Hepatocyte (in vitro differentiated cells): ENCODE measurements at regions not wholly inside any gene's neighbourhood (a gene's known extent, or its start where the extent isn't known, plus 50 kb on each side); places are given as distances from the start of the nearest gene placed in this dataset.

Experiments
- DNase-seq: peaks from one replicate; pipeline ENCODE4 v3.0.0-alpha.2; 2016; ENCODE audit warnings: low spot score
- H2AFZ ChIP-seq: fragments of 200-600 bp; sonication (generic); 2 replicates; pipeline ENCODE4 v1.6.0; 2016; ENCODE audit warnings: antibody characterized with exemption, mild to moderate bottlenecking
- H3K27ac ChIP-seq: fragments of 200-600 bp; sonication (generic); 2 replicates; pipeline ENCODE4 v1.5.1; 2016; ENCODE audit warnings: mild to moderate bottlenecking
- H3K27me3 ChIP-seq: fragments of 200-600 bp; sonication (generic); 2 replicates; pipeline ENCODE4 v1.6.1; 2016
- H3K36me3 ChIP-seq: fragments of 200-600 bp; sonication (generic); replicated peaks from 2 replicates; pipeline ENCODE4 v1.5.1; 2016; ENCODE audit warnings: low read depth; ENCODE audit not compliant: insufficient read depth
- H3K4me1 ChIP-seq: fragments of 200-600 bp; sonication (generic); 2 replicates; pipeline ENCODE4 v1.5.1; 2016; ENCODE audit warnings: mild to moderate bottlenecking, moderate library complexity; ENCODE audit not compliant: insufficient read depth
- H3K4me2 ChIP-seq: fragments of 200-600 bp; sonication (generic); 2 replicates; pipeline ENCODE4 v1.6.0; 2016
- H3K4me3 ChIP-seq: fragments of 200-600 bp; sonication (generic); 2 replicates; pipeline ENCODE4 v1.5.1; 2016; ENCODE audit warnings: mild to moderate bottlenecking
- H3K79me2 ChIP-seq: fragments of 200-600 bp; sonication (generic); 2 replicates; pipeline ENCODE4 v1.6.0; 2017; ENCODE audit warnings: mild to moderate bottlenecking
- H3K9me2 ChIP-seq: fragments of 200-600 bp; sonication (generic); replicated peaks from 2 replicates; pipeline ENCODE4 v1.6.0; 2017; ENCODE audit warnings: mild to moderate bottlenecking; ENCODE audit not compliant: insufficient read depth
- H3K9me3 ChIP-seq: fragments of 200-600 bp; sonication (generic); 2 replicates; pipeline ENCODE4 v1.5.1; 2016; ENCODE audit warnings: low read depth, mild to moderate bottlenecking
- H4K20me1 ChIP-seq: fragments of 200-600 bp; sonication (generic); 2 replicates; pipeline ENCODE4 v1.6.0; 2016; ENCODE audit warnings: mild to moderate bottlenecking; ENCODE audit not compliant: insufficient read depth, poor library complexity, severe bottlenecking
- EZH2 ChIP-seq: fragments of 200-600 bp; sonication (generic); IDR thresholded peaks from 2 replicates; pipeline ENCODE4 v1.6.1; 2016; ENCODE audit warnings: antibody characterized with exemption, mild to moderate bottlenecking, borderline replicate concordance
- EZH2phosphoT487 ChIP-seq: fragments of 200-600 bp; sonication (generic); IDR thresholded peaks from one replicate; pipeline ENCODE4 v1.6.1; 2018; ENCODE audit warnings: antibody characterized with exemption, mild to moderate bottlenecking, low read depth, moderate library complexity; ENCODE audit not compliant: unreplicated experiment, severe bottlenecking
- WGBS: methylation state at CpG from one replicate; pipeline ENCODE4 v1.1.6; 2016; ENCODE audit warnings: low lambda C conversion rate; ENCODE audit errors: missing lambda C conversion rate; 5-methylcytosine and 5-hydroxymethylcytosine counted together
- TF ChIP-seq, protein P1 (sequence below): fragments of 200-600 bp; sonication (generic); IDR thresholded peaks from 2 replicates; pipeline ENCODE4 v1.5.1; 2016; ENCODE audit warnings: antibody characterized with exemption, mild to moderate bottlenecking; ENCODE audit not compliant: poor library complexity

DNA sequence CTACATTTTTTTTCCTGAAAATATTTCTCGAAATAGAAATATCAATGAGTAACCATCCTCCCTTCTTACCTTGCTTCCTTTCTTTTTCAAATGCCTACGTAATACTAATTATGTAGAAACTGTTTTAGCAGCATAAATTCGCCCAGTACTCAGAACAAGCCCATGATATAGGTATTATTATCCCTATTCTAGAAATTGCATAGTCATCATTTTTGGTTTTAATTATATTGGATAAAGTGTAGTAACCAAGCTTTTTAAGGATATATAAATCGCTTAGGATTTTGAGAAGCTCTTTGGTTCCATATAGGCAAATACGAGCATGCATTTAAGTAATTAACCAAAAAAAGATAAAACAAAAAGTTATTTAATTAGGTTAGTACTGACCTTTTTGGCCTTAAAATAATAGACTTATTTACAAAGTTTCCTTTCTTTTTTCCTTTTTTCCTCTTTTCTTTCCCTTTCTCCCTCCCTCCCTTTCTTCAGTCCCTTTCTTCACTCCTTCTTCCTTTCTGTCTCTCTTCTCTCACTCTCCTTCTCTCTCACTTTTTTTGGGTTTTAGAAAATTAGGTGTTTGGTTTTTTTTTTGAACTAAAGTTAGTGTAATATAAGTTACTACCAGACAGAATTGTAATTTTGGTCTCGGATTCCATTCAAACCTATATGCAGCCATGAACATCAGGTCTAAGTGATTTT, 457.7 kb downstream of the RFPL4B start:
- DNase-seq: no peak
- TF ChIP-seq EZH2 (no peak), EZH2phosphoT487 (no peak)
- TF ChIP-seq, protein P1, sequence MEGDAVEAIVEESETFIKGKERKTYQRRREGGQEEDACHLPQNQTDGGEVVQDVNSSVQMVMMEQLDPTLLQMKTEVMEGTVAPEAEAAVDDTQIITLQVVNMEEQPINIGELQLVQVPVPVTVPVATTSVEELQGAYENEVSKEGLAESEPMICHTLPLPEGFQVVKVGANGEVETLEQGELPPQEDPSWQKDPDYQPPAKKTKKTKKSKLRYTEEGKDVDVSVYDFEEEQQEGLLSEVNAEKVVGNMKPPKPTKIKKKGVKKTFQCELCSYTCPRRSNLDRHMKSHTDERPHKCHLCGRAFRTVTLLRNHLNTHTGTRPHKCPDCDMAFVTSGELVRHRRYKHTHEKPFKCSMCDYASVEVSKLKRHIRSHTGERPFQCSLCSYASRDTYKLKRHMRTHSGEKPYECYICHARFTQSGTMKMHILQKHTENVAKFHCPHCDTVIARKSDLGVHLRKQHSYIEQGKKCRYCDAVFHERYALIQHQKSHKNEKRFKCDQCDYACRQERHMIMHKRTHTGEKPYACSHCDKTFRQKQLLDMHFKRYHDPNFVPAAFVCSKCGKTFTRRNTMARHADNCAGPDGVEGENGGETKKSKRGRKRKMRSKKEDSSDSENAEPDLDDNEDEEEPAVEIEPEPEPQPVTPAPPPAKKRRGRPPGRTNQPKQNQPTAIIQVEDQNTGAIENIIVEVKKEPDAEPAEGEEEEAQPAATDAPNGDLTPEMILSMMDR: no peak
- Histone ChIP-seq H3K4me1 (no peaks in the 10 kb centered on the region), H3K4me3 (no peak overlapping the region), H3K27me3 (no peaks in the 10 kb centered on the region), H3K4me2 (no peak overlapping the region), H3K36me3 (no peaks in the 10 kb centered on the region), H3K9me2 (no peaks in the 10 kb centered on the region), H2AFZ (no peak overlapping the region), H3K79me2 (no peaks in the 10 kb centered on the region), H3K27ac (no peak overlapping the region), H3K9me3 (no peaks in the 10 kb centered on the region), H4K20me1 (no peaks in the 10 kb centered on the region)
- 92% methylated on average over 6 of the region's 6 CpGs for WGBS

DNA sequence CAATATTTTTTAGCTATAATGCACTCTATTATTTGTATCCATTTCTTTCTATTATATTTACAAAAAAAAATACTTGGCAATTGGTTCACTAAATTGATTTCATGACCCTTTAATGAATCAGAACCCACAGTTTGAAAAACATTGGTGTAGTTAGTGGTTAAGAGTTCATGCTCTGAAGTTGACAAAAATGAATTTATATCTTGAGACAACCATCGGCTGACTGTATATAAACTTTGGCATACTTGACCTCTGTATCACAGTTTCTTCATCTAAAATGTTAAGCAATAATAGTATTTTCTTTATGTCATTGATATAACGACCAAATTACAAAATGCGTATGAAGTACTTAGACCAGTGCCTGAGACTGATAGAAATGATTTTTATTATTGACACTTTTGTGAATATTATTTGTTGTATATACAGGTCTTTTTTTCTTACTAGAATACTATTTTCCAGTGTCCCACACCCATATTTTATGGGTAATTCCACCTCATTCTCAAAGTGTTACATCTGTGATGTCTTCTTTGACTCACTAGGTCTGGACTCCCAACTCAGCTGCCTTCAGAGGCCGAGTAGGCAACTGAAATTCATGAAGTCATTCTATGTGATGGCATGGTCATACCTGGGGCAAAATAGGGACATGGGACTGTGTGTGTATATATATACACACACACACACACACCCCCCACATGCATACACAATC, 459.2 kb downstream of the RFPL4B start:
- no peak overlapping the region for H2AFZ ChIP-seq
- H3K4me2 ChIP-seq: no peak overlapping the region
- no peaks in the 10 kb centered on the region for H3K79me2 ChIP-seq
- WGBS: 94% methylated on average over 4 of the region's 4 CpGs
- no peaks in the 10 kb centered on the region for H3K4me1 ChIP-seq
- no peak overlapping the region for H3K27ac ChIP-seq
- H3K9me3 ChIP-seq: no peaks in the 10 kb centered on the region
- TF ChIP-seq EZH2: no peak
- no peaks in the 10 kb centered on the region for H4K20me1 ChIP-seq
- H3K9me2 ChIP-seq: no peaks in the 10 kb centered on the region
- no peaks in the 10 kb centered on the region for H3K27me3 ChIP-seq
- no peak overlapping the region for H3K4me3 ChIP-seq
- no peak for DNase-seq
- no peaks in the 10 kb centered on the region for H3K36me3 ChIP-seq

DNA sequence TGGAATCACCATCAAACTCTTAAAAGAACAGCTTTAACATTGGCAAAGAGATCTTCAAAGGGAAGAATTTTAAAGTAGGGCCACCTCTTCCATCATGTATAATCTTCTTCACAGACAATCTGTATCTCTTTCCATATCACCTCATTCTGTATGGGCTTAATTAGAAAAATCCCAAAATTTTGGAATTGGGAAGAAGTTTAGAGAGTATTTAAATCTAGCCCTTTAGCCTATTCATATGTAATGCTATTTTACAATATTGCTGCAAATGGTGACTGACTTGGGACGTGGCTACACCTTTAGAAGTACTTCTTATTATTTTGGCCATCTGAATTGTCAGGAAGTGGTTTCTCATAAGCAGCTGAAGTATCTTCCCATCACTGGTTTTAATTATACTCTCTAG, 474.3 kb downstream of the RFPL4B start:
- 66% methylated on average over 1 of the region's 1 CpG for WGBS
- no peaks in the 10 kb centered on the region for H3K9me3 ChIP-seq
- TF ChIP-seq EZH2phosphoT487: no peak
- no peak for TF ChIP-seq EZH2
- TF ChIP-seq, protein P1: no peak

DNA sequence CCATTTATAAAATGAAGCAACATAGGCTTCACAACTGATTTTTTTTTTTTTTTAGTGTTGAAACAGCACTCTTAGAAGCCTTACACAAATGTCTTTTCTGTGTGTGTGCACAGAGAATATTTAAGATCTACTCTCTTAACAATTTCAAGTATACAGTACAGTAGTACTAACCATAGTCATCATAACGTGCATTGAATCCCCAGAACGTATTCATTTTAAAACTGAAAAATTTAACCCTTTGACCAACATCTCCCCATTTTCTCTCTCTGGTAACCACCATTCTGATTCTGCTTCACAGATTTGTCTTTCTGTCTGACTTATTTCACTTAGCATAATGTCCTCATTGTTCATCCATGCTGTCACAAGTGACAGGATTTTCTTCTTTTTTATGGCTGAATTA, 475.6 kb downstream of the RFPL4B start:
- TF ChIP-seq, protein P1: no peak
- TF ChIP-seq EZH2 (no peak), EZH2phosphoT487 (no peak)
- H4K20me1 ChIP-seq: no peaks in the 10 kb centered on the region
- whole genome bisulfite sequencing: 79% methylated on average over 2 of the region's 2 CpGs
- no peaks in the 10 kb centered on the region for H3K4me1 ChIP-seq
- H2AFZ ChIP-seq: no peak overlapping the region
- no peaks in the 10 kb centered on the region for H3K9me2 ChIP-seq
- no peaks in the 10 kb centered on the region for H3K27me3 ChIP-seq
- no peak overlapping the region for H3K4me3 ChIP-seq
- H3K9me3 ChIP-seq: no peaks in the 10 kb centered on the region
- H3K27ac ChIP-seq: no peak overlapping the region
- H3K79me2 ChIP-seq: no peaks in the 10 kb centered on the region
- no peaks in the 10 kb centered on the region for H3K36me3 ChIP-seq
- H3K4me2 ChIP-seq: no peak overlapping the region
- DNase-seq: no peak

More for the DNA sequence above, 474.3 kb downstream of the RFPL4B start:
- Histone ChIP-seq H3K27me3 (no peaks in the 10 kb centered on the region), H3K9me2 (no peaks in the 10 kb centered on the region), H3K79me2 (no peaks in the 10 kb centered on the region), H3K4me2 (no peak overlapping the region), H3K27ac (no peak overlapping the region), H3K4me3 (no peak overlapping the region), H3K4me1 (no peaks in the 10 kb centered on the region), H4K20me1 (no peaks in the 10 kb centered on the region), H2AFZ (no peak overlapping the region), H3K36me3 (no peaks in the 10 kb centered on the region)
- no peak for DNase-seq
